Hepatocyte (in vitro differentiated cells): ENCODE measurements at regions not wholly inside any gene's neighbourhood (a gene's known extent, or its start where the extent isn't known, plus 50 kb on each side); places are given as distances from the start of the nearest gene placed in this dataset. TPM values are rescaled to one million over a fixed set of nuclear protein-coding genes. Genes with fewer than 3 reads are reported as not detected.

Experiments
- DNase-seq: peaks from one replicate; pipeline ENCODE4 v3.0.0-alpha.2; 2016; ENCODE audit warnings: low spot score
- H2AFZ ChIP-seq: fragments of 200-600 bp; sonication (generic); 2 replicates; pipeline ENCODE4 v1.6.0; 2016; ENCODE audit warnings: antibody characterized with exemption, mild to moderate bottlenecking
- H3K27ac ChIP-seq: fragments of 200-600 bp; sonication (generic); 2 replicates; pipeline ENCODE4 v1.5.1; 2016; ENCODE audit warnings: mild to moderate bottlenecking
- H3K27me3 ChIP-seq: fragments of 200-600 bp; sonication (generic); 2 replicates; pipeline ENCODE4 v1.6.1; 2016
- H3K36me3 ChIP-seq: fragments of 200-600 bp; sonication (generic); replicated peaks from 2 replicates; pipeline ENCODE4 v1.5.1; 2016; ENCODE audit warnings: low read depth; ENCODE audit not compliant: insufficient read depth
- H3K4me1 ChIP-seq: fragments of 200-600 bp; sonication (generic); 2 replicates; pipeline ENCODE4 v1.5.1; 2016; ENCODE audit warnings: mild to moderate bottlenecking, moderate library complexity; ENCODE audit not compliant: insufficient read depth
- H3K4me2 ChIP-seq: fragments of 200-600 bp; sonication (generic); 2 replicates; pipeline ENCODE4 v1.6.0; 2016
- H3K4me3 ChIP-seq: fragments of 200-600 bp; sonication (generic); 2 replicates; pipeline ENCODE4 v1.5.1; 2016; ENCODE audit warnings: mild to moderate bottlenecking
- H3K79me2 ChIP-seq: fragments of 200-600 bp; sonication (generic); 2 replicates; pipeline ENCODE4 v1.6.0; 2017; ENCODE audit warnings: mild to moderate bottlenecking
- H3K9me2 ChIP-seq: fragments of 200-600 bp; sonication (generic); replicated peaks from 2 replicates; pipeline ENCODE4 v1.6.0; 2017; ENCODE audit warnings: mild to moderate bottlenecking; ENCODE audit not compliant: insufficient read depth
- H3K9me3 ChIP-seq: fragments of 200-600 bp; sonication (generic); 2 replicates; pipeline ENCODE4 v1.5.1; 2016; ENCODE audit warnings: low read depth, mild to moderate bottlenecking
- H4K20me1 ChIP-seq: fragments of 200-600 bp; sonication (generic); 2 replicates; pipeline ENCODE4 v1.6.0; 2016; ENCODE audit warnings: mild to moderate bottlenecking; ENCODE audit not compliant: insufficient read depth, poor library complexity, severe bottlenecking
- CTCF ChIP-seq: fragments of 200-600 bp; sonication (generic); IDR thresholded peaks from 2 replicates; pipeline ENCODE4 v1.5.1; 2016; ENCODE audit warnings: antibody characterized with exemption, mild to moderate bottlenecking; ENCODE audit not compliant: poor library complexity
- EZH2 ChIP-seq: fragments of 200-600 bp; sonication (generic); IDR thresholded peaks from 2 replicates; pipeline ENCODE4 v1.6.1; 2016; ENCODE audit warnings: antibody characterized with exemption, mild to moderate bottlenecking, borderline replicate concordance
- EZH2phosphoT487 ChIP-seq: fragments of 200-600 bp; sonication (generic); IDR thresholded peaks from one replicate; pipeline ENCODE4 v1.6.1; 2018; ENCODE audit warnings: antibody characterized with exemption, mild to moderate bottlenecking, low read depth, moderate library complexity; ENCODE audit not compliant: unreplicated experiment, severe bottlenecking
- WGBS: methylation state at CpG from one replicate; pipeline ENCODE4 v1.1.6; 2016; ENCODE audit warnings: low lambda C conversion rate; ENCODE audit errors: missing lambda C conversion rate; 5-methylcytosine and 5-hydroxymethylcytosine counted together
- small RNA-seq: library from RNA; depleted of rRNA; stranded (forward); fragments of <200 nt; gene quantifications from one replicate; pipeline ENCODE3, GENCODE V24; 2014

- H3K4me2 ChIP-seq, result no peak overlapping the region
- no peaks in the 10 kb centered on the region for H3K9me3 ChIP-seq
- no peak overlapping the region for H2AFZ ChIP-seq
- no peak overlapping the region for H3K27ac ChIP-seq
- H3K27me3 ChIP-seq, result no peaks in the 10 kb centered on the region
- H3K4me1 ChIP-seq, result no peaks in the 10 kb centered on the region
- H3K79me2 ChIP-seq, result no peaks in the 10 kb centered on the region
- TF ChIP-seq EZH2 (no peak), EZH2phosphoT487 (no peak), CTCF (no peak)
- WGBS, result 41% methylated on average over 2 of the region's 2 CpGs
- H3K36me3 ChIP-seq, result no peaks in the 10 kb centered on the region
- no peak for DNase-seq
- no peak overlapping the region for H3K4me3 ChIP-seq
- no peaks in the 10 kb centered on the region for H3K9me2 ChIP-seq
- no peaks in the 10 kb centered on the region for H4K20me1 ChIP-seq
Observed at GRCh38 chr15:47663101-47663500, 54.2 kb upstream of the SEMA6D start.

Small RNA genes lying in the stretch of these regions (small RNA-seq; reads per million reads assigned to genes)
- gene MTND5P40 (not detected), gene RF01182 (not detected), gene RN7SKP139 (not detected), gene RNU6-1014P (not detected)
